MM.1S (cell line): ENCODE measurements at regions not wholly inside any gene's neighbourhood (a gene's known extent, or its start where the extent isn't known, plus 50 kb on each side); places are given as distances from the start of the nearest gene placed in this dataset.

Experiments used
- DNase-seq: peaks from one replicate; pipeline ENCODE4 v3.0.0-alpha.2; 2015
- H2AFZ ChIP-seq: fragments of 300-600 bp; sonication (generic); 2 replicates; pipeline ENCODE4 v1.6.0; 2016; ENCODE audit warnings: antibody characterized with exemption, low read length
- H3F3A ChIP-seq: fragments of 300-600 bp; sonication (generic); 2 replicates; pipeline ENCODE4 v1.6.1; 2016; ENCODE audit warnings: mild to moderate bottlenecking, antibody characterized with exemption, low read length, moderate library complexity, mixed read lengths; ENCODE audit not compliant: insufficient read depth
- H3K27ac ChIP-seq: fragments of 300-600 bp; sonication (generic); 2 replicates; pipeline ENCODE4 v1.5.1; 2016; ENCODE audit warnings: mild to moderate bottlenecking, low read length
- H3K27me3 ChIP-seq: fragments of 300-600 bp; sonication (generic); replicated peaks from 2 replicates; pipeline ENCODE4 v1.6.0; 2016; ENCODE audit warnings: low read length; ENCODE audit not compliant: insufficient read depth
- H3K36me3 ChIP-seq: fragments of 300-600 bp; sonication (generic); replicated peaks from 2 replicates; pipeline ENCODE4 v1.6.1; 2016; ENCODE audit warnings: mild to moderate bottlenecking, low read length, mixed read lengths; ENCODE audit not compliant: insufficient read depth
- H3K4me1 ChIP-seq: fragments of 300-600 bp; sonication (generic); 2 replicates; pipeline ENCODE4 v1.6.1; 2016; ENCODE audit warnings: low read length, mixed read lengths
- H3K4me2 ChIP-seq: fragments of 300-600 bp; sonication (generic); 2 replicates; pipeline ENCODE4 v1.6.0; 2016; ENCODE audit warnings: low read depth, low read length
- H3K4me3 ChIP-seq: fragments of 300-600 bp; sonication (generic); 2 replicates; pipeline ENCODE4 v1.5.1; 2016; ENCODE audit warnings: low read length, mixed read lengths
- H3K79me2 ChIP-seq: fragments of 300-600 bp; sonication (generic); 2 replicates; pipeline ENCODE4 v1.6.1; 2016; ENCODE audit warnings: mixed run types, low read length, mixed read lengths
- H3K9ac ChIP-seq: fragments of 300-600 bp; sonication (generic); 2 replicates; pipeline ENCODE4 v1.6.1; 2016; ENCODE audit warnings: low read length, mixed read lengths
- H3K9me2 ChIP-seq: fragments of 300-600 bp; sonication (generic); replicated peaks from 2 replicates; pipeline ENCODE4 v1.6.1; 2016; ENCODE audit warnings: mild to moderate bottlenecking, low read length, mixed read lengths; ENCODE audit not compliant: insufficient read depth
- H3K9me3 ChIP-seq: fragments of 300-600 bp; sonication (generic); replicated peaks from 2 replicates; pipeline ENCODE4 v1.6.1; 2016; ENCODE audit warnings: mild to moderate bottlenecking, low read length, mixed read lengths; ENCODE audit not compliant: insufficient read depth
- H4K20me1 ChIP-seq: fragments of 300-600 bp; sonication (generic); 2 replicates; pipeline ENCODE4 v1.6.1; 2016; ENCODE audit warnings: mild to moderate bottlenecking, low read length, moderate library complexity, mixed read lengths; ENCODE audit not compliant: insufficient read depth
- EZH2 ChIP-seq: fragments of 300-600 bp; sonication (generic); optimal IDR thresholded peaks from 2 replicates; pipeline ENCODE3; 2017; ENCODE audit warnings: low read depth, mild to moderate bottlenecking, antibody characterized with exemption, low read length, mixed read lengths
- EZH2phosphoT487 ChIP-seq: fragments of 300-600 bp; sonication (generic); IDR thresholded peaks from 2 replicates; pipeline ENCODE4 v1.6.1; 2018; ENCODE audit warnings: antibody characterized with exemption, low read length
- TF ChIP-seq, protein P1 (sequence below): fragments of 300-600 bp; sonication (generic); IDR thresholded peaks from 2 replicates; pipeline ENCODE4 v1.5.1; 2016; ENCODE audit warnings: antibody characterized with exemption, low read length, mixed read lengths

DNA sequence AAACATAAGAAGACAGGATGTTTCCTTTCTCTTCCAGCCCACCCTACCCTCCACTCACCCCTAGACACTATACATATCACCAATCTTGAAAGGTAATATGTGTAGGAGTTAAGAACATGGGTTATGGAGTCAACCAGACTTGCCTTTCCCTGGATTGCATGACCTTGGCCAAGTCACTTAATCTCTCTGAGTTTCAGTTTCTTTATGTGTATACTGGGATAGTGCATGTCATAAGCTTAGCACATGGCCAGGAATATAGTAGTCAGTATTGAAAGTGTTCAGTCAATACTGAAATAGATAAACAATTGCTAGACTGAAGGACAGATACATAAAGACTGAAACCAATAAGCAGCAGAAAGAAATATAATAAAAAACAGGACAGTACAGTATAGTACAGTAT is 283.2 kb upstream of the STT3B start:
- Histone ChIP-seq H3K4me2 (no peak overlapping the region), H3K27ac (no peak overlapping the region), H3K9me3 (no peaks in the 10 kb centered on the region), H3K36me3 (no peaks in the 10 kb centered on the region), H3K79me2 (no peaks in the 10 kb centered on the region), H3K27me3 (no peaks in the 10 kb centered on the region), H3F3A (no peaks in the 10 kb centered on the region), H2AFZ (no peak overlapping the region), H3K9me2 (no peaks in the 10 kb centered on the region), H3K9ac (no peak overlapping the region), H3K4me3 (no peak overlapping the region), H3K4me1 (peaks cover 11% of the 10 kb centered on the region), H4K20me1 (no peaks in the 10 kb centered on the region)
- TF ChIP-seq, protein P1, sequence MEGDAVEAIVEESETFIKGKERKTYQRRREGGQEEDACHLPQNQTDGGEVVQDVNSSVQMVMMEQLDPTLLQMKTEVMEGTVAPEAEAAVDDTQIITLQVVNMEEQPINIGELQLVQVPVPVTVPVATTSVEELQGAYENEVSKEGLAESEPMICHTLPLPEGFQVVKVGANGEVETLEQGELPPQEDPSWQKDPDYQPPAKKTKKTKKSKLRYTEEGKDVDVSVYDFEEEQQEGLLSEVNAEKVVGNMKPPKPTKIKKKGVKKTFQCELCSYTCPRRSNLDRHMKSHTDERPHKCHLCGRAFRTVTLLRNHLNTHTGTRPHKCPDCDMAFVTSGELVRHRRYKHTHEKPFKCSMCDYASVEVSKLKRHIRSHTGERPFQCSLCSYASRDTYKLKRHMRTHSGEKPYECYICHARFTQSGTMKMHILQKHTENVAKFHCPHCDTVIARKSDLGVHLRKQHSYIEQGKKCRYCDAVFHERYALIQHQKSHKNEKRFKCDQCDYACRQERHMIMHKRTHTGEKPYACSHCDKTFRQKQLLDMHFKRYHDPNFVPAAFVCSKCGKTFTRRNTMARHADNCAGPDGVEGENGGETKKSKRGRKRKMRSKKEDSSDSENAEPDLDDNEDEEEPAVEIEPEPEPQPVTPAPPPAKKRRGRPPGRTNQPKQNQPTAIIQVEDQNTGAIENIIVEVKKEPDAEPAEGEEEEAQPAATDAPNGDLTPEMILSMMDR = no peak
- TF ChIP-seq EZH2phosphoT487 = no peak
- TF ChIP-seq EZH2 = no peak
- no peak for DNase-seq

DNA sequence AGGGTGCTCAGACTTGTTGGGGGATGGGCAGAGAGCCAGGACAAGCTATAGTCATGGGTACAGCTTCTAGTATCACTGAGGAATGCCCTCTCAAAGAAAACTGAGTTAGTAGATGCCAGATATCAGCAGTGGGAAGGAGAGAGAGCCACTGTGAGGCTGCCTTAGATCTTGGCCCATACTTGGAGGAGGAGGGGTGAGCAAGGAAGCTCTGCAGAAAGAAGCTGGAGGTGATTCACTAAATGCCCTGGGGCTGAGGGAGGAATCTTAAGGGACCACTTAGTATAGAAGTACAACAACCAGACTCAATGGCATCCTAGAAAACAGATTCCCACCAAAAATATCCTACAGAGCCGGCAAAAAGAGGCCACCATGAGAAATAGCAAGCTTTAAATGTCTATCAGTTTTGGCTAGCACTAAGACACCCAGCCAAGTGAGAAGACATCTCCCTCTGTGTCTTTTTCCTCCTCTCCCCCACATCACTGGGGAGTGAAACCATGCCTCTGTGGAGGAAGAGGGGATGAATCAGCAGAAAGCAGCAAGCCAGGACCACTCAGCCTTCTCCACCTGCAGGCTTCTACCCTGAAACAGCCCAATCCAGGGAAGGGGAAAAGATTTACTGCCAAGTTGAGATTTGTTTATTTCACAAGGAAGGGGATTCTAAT is 282.5 kb upstream of the STT3B start:
- H3F3A ChIP-seq = no peaks in the 10 kb centered on the region
- no peak overlapping the region for H2AFZ ChIP-seq
- H3K4me2 ChIP-seq = no peak overlapping the region
- no peaks in the 10 kb centered on the region for H3K9me2 ChIP-seq
- no peaks in the 10 kb centered on the region for H3K79me2 ChIP-seq
- no peaks in the 10 kb centered on the region for H3K36me3 ChIP-seq
- H3K4me1 ChIP-seq = peaks cover 11% of the 10 kb centered on the region
- no peak overlapping the region for H3K4me3 ChIP-seq
- no peak overlapping the region for H3K9ac ChIP-seq
- no peak for TF ChIP-seq EZH2
- TF ChIP-seq, protein P1 = no peak
- TF ChIP-seq EZH2phosphoT487 = no peak
- H3K9me3 ChIP-seq = no peaks in the 10 kb centered on the region
- H4K20me1 ChIP-seq = no peaks in the 10 kb centered on the region
- DNase-seq = no peak
- H3K27ac ChIP-seq = no peak overlapping the region
- H3K27me3 ChIP-seq = no peaks in the 10 kb centered on the region

DNA sequence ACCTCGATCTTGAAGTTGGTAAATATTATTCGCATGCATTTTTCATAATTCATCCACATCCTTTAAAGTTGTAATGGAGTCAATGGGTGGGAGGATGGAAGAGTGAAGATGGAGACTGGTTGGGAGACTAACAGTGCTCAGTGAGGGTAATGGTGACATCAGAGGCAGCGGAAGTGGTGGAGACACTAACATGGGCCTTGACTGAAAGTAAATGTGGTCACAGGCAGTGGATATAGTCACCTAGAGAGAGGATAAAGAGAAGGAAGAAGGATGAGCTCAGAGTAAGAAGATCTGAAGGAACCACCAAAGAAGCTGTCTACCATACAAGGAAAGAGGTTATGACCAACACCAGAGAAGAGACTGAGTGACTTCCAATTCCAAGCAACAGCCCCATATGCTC is 281.6 kb upstream of the STT3B start:
- Histone ChIP-seq H4K20me1 (no peaks in the 10 kb centered on the region), H3K36me3 (no peaks in the 10 kb centered on the region), H3K9me2 (no peaks in the 10 kb centered on the region), H3K4me3 (no peak overlapping the region), H3K79me2 (no peaks in the 10 kb centered on the region), H3F3A (no peaks in the 10 kb centered on the region), H3K9ac (no peak overlapping the region), H2AFZ (no peak overlapping the region), H3K4me2 (no peak overlapping the region), H3K4me1 (peaks cover 11% of the 10 kb centered on the region), H3K27ac (no peak overlapping the region), H3K9me3 (no peaks in the 10 kb centered on the region), H3K27me3 (no peaks in the 10 kb centered on the region)
- TF ChIP-seq EZH2 (no peak), EZH2phosphoT487 (no peak)
- TF ChIP-seq, protein P1 = no peak
- DNase-seq = no peak
